MM.1S (cell line): ENCODE measurements at regions not wholly inside any gene's neighbourhood (a gene's known extent, or its start where the extent isn't known, plus 50 kb on each side); places are given as distances from the start of the nearest gene placed in this dataset.

Experiments used
- EZH2phosphoT487 ChIP-seq: fragments of 300-600 bp; sonication (generic); IDR thresholded peaks from 2 replicates; pipeline ENCODE4 v1.6.1; 2018; ENCODE audit warnings: antibody characterized with exemption, low read length
- TF ChIP-seq, protein P1 (sequence below): fragments of 300-600 bp; sonication (generic); IDR thresholded peaks from 2 replicates; pipeline ENCODE4 v1.5.1; 2016; ENCODE audit warnings: antibody characterized with exemption, low read length, mixed read lengths

DNA sequence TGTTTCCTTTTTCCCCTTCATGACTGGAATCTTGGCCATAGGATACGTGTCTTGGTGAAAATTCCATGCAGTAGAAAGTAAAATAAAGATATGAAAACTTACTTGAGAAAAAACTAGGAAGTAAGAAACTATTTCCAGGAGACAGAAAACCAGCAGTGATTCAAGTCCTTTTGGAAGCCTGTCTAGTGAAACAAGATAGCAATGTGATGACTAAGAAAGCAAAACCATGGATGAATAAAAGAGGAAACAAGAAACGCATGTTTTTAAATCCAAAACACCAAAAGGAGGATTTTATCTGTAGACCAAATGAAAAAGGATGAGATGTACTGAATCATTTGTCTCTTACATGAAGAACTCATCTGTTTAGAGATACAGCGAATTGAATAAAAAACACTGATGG, 1430.0 kb downstream of the ARAP2 start:
- TF ChIP-seq, protein P1, sequence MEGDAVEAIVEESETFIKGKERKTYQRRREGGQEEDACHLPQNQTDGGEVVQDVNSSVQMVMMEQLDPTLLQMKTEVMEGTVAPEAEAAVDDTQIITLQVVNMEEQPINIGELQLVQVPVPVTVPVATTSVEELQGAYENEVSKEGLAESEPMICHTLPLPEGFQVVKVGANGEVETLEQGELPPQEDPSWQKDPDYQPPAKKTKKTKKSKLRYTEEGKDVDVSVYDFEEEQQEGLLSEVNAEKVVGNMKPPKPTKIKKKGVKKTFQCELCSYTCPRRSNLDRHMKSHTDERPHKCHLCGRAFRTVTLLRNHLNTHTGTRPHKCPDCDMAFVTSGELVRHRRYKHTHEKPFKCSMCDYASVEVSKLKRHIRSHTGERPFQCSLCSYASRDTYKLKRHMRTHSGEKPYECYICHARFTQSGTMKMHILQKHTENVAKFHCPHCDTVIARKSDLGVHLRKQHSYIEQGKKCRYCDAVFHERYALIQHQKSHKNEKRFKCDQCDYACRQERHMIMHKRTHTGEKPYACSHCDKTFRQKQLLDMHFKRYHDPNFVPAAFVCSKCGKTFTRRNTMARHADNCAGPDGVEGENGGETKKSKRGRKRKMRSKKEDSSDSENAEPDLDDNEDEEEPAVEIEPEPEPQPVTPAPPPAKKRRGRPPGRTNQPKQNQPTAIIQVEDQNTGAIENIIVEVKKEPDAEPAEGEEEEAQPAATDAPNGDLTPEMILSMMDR, result no peak
- no peak for TF ChIP-seq EZH2phosphoT487
